ENCODE measurements at regions not wholly inside any gene's neighbourhood (a gene's known extent, or its start where the extent isn't known, plus 50 kb on each side); places are given as distances from the start of the nearest gene placed in this dataset.

DNA sequence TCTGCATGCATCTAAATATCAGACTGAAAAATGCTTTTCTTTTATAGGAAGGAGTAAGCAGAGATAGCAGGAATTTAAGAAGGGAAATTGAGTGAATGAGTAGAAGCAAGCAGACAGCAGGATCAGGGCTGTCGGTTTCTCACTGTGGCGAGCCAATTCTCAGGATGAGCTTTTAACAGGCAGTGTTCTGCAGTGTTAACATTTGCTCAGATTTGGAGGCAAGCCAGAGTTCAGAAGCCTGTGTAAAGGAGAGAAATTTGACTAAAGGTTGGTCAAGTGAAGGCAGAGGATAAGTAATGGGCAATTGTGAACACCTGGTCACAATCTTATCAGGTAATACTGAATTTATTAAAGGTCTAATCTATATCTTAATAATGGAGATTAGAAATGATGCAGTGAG lies 133.3 kb upstream of the MAGEB16 start:
- no peak for TF ChIP-seq POLR2A (IDR thresholded peaks at IDR 0.05; ENCODE audit: extremely low read depth, insufficient read length)
- TF ChIP-seq, protein P1, sequence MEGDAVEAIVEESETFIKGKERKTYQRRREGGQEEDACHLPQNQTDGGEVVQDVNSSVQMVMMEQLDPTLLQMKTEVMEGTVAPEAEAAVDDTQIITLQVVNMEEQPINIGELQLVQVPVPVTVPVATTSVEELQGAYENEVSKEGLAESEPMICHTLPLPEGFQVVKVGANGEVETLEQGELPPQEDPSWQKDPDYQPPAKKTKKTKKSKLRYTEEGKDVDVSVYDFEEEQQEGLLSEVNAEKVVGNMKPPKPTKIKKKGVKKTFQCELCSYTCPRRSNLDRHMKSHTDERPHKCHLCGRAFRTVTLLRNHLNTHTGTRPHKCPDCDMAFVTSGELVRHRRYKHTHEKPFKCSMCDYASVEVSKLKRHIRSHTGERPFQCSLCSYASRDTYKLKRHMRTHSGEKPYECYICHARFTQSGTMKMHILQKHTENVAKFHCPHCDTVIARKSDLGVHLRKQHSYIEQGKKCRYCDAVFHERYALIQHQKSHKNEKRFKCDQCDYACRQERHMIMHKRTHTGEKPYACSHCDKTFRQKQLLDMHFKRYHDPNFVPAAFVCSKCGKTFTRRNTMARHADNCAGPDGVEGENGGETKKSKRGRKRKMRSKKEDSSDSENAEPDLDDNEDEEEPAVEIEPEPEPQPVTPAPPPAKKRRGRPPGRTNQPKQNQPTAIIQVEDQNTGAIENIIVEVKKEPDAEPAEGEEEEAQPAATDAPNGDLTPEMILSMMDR (IDR thresholded peaks at IDR 0.05; ENCODE audit: low read depth, low read length): no peak
- no peak for TF ChIP-seq MYC (IDR thresholded peaks at IDR 0.05; ENCODE audit: low read depth, low read length)
- TF ChIP-seq, protein P2, sequence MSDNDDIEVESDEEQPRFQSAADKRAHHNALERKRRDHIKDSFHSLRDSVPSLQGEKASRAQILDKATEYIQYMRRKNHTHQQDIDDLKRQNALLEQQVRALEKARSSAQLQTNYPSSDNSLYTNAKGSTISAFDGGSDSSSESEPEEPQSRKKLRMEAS (IDR thresholded peaks at IDR 0.05; ENCODE audit: low read depth, low read length): no peak
- no peak for DNase-seq (ENCODE audit: low read depth)
- no peak overlapping the region for H3K4me3 ChIP-seq (ENCODE audit: low read depth, low read length)

DNA sequence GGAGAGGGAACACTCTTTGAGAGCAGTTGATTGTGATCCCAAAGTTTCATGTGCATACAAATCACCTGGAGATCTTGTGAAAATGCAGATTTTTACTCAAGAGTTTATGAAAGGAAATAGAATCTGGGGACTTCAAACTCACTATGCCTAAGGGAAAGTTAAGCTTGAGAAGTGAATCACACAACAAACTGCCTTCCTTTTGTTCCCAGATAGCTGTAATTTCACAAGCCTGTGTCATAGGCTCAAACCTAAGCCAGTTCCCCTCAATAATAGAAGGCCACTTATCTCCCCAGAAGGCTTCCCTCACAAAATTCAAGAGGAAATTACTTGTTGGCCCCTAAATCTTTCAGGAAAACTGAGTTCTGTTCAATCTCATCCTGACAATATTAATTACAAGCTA lies 132.8 kb upstream of the MAGEB16 start:
- DNase-seq (ENCODE audit: low read depth): no peak
- no peak for TF ChIP-seq MYC (IDR thresholded peaks at IDR 0.05; ENCODE audit: low read depth, low read length)
- TF ChIP-seq, protein P1 (IDR thresholded peaks at IDR 0.05; ENCODE audit: low read depth, low read length): no peak
- TF ChIP-seq POLR2A (IDR thresholded peaks at IDR 0.05; ENCODE audit: extremely low read depth, insufficient read length): no peak
- TF ChIP-seq, protein P2 (IDR thresholded peaks at IDR 0.05; ENCODE audit: low read depth, low read length): no peak
- no peak overlapping the region for H3K4me3 ChIP-seq (ENCODE audit: low read depth, low read length)

DNA sequence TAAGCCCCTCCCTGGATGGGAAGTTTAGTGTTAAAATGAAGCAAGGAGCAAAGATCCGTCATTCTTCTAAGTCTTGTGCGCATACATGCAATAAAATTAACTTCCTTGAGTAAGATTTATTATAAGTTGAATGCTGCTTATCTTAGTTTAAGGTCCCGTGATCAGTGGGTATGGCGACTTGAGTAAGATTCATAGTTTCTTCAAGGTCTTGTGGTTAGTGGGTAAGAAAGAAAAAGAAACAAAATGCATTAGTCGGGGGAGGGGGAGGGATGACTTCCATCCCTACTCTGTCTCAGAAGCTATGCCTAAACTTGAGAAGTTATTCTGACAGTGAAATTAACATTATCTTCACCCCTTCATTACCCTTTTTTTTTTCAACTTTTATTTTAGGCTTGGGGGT lies 127.3 kb upstream of the MAGEB16 start:
- TF ChIP-seq, protein P1 (IDR thresholded peaks at IDR 0.05; ENCODE audit: low read depth, low read length): no peak
- TF ChIP-seq POLR2A (IDR thresholded peaks at IDR 0.05; ENCODE audit: extremely low read depth, insufficient read length) (no peak), MYC (IDR thresholded peaks at IDR 0.05; ENCODE audit: low read depth, low read length) (no peak)
- DNase-seq (ENCODE audit: low read depth): no peak
- no peak overlapping the region for H3K4me3 ChIP-seq (ENCODE audit: low read depth, low read length)

DNA sequence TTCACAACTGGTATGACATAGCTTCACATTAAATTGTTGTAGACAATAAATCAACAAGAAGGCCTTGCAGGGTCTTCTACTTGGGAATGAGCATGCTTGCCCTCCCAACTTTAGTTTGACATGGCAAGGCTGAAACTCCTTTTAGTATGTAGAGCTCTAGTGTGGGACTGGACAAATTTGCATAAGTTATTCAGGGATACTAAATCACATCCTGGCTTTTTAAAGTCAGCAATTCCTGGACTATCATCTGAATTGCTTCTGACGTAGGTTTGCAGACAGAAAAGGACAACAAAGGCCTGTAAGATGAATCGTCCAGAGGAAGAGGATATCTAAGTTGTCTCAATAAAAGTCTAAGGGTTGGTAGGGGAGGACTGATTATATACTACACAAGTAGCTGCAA lies 123.0 kb upstream of the MAGEB16 start:
- TF ChIP-seq, protein P2 (IDR thresholded peaks at IDR 0.05; ENCODE audit: low read depth, low read length): no peak
- TF ChIP-seq POLR2A (IDR thresholded peaks at IDR 0.05; ENCODE audit: extremely low read depth, insufficient read length) (no peak), MYC (IDR thresholded peaks at IDR 0.05; ENCODE audit: low read depth, low read length) (no peak)
- TF ChIP-seq, protein P1 (IDR thresholded peaks at IDR 0.05; ENCODE audit: low read depth, low read length): no peak
- H3K4me3 ChIP-seq (ENCODE audit: low read depth, low read length): no peak overlapping the region
- DNase-seq (ENCODE audit: low read depth): no peak

DNA sequence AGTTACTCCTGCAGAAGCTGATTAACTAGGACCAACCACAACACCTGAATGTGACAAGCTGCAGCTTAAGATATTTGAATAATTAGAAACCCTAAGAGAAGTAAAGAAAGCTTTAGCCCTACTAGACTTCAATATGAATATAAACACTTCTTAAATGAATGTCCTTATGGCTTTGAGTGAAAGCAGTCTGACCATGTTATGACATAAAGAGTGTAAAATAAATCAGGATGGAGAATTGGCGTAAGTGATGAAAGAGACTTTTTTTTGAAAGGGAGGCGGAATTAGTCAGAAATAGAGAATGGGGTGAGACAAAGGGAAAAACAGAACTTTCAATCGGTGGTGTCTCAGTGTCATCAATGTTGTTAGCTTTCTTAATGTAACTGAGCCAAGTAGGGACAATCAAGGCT lies 117.2 kb upstream of the MAGEB16 start:
- DNase-seq (ENCODE audit: low read depth): no peak
- no peak overlapping the region for H3K4me3 ChIP-seq (ENCODE audit: low read depth, low read length)
- TF ChIP-seq, protein P1 (IDR thresholded peaks at IDR 0.05; ENCODE audit: low read depth, low read length): no peak
- TF ChIP-seq MYC (IDR thresholded peaks at IDR 0.05; ENCODE audit: low read depth, low read length): no peak
- TF ChIP-seq POLR2A (IDR thresholded peaks at IDR 0.05; ENCODE audit: extremely low read depth, insufficient read length): no peak
- TF ChIP-seq, protein P2 (IDR thresholded peaks at IDR 0.05; ENCODE audit: low read depth, low read length): no peak

DNA sequence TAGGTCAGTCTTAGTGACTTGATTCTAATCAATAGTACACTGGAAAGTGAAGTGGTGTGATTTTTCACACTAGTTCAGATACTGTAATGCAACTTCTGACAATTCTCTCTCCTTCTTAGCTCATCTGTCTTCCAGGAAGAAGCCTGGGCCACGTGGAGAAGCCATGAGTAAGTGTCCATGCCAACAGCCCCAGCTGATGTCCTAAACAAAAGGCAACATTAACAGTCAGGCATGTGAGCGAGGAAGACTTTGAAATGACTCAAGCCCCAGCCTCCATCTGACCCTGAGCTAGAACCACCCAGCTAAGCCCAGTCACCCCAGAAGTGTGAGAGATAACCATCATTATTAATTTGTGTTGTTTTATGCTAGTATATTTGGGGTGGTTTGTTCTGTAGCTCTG lies 115.7 kb upstream of the MAGEB16 start:
- TF ChIP-seq POLR2A (IDR thresholded peaks at IDR 0.05; ENCODE audit: extremely low read depth, insufficient read length): no peak
- TF ChIP-seq, protein P1 (IDR thresholded peaks at IDR 0.05; ENCODE audit: low read depth, low read length): no peak
- no peak for TF ChIP-seq MYC (IDR thresholded peaks at IDR 0.05; ENCODE audit: low read depth, low read length)
- TF ChIP-seq, protein P2 (IDR thresholded peaks at IDR 0.05; ENCODE audit: low read depth, low read length): no peak
- H3K4me3 ChIP-seq (ENCODE audit: low read depth, low read length): no peak overlapping the region
- no peak for DNase-seq (ENCODE audit: low read depth)

Data from NB4 (cell line).